GM23248 (cell line): ENCODE measurements at regions not wholly inside any gene's neighbourhood (a gene's known extent, or its start where the extent isn't known, plus 50 kb on each side); places are given as distances from the start of the nearest gene placed in this dataset.

Experiments
- EZH2 ChIP-seq: fragments of 200-600 bp; sonication (generic); IDR thresholded peaks from 2 replicates; pipeline ENCODE4 v1.6.1; 2018; ENCODE audit warnings: antibody characterized with exemption, mild to moderate bottlenecking; ENCODE audit not compliant: insufficient read depth, poor library complexity, severe bottlenecking
- EZH2phosphoT487 ChIP-seq: fragments of 200-600 bp; sonication (generic); IDR thresholded peaks from 2 replicates; pipeline ENCODE4 v1.6.1; 2018; ENCODE audit warnings: antibody characterized with exemption, moderate library complexity, mild to moderate bottlenecking, low read depth; ENCODE audit not compliant: insufficient read depth

DNA sequence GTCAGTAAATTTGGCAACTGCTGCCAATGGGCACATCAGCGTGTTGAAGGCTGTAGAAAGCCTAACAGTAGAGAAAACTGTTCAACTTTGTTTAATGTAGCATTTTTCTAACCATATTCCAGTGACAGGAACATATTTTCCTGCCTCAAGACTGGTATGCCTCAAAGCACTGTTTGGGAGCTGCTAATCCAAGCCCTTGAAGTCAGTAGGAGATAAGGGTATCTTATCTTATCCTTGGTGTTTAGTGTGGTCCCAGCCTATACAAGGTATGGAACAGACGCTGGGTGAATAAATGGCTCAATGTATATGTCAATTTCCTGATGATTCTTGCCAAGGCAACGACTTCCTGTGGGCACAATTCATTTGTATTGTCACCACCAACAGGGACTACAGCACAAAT lies 97.5 kb upstream of the CREB5 start:
- TF ChIP-seq EZH2phosphoT487 (no peak), EZH2 (no peak)
